GM12878 (cell line): ENCODE measurements at regions not wholly inside any gene's neighbourhood (a gene's known extent, or its start where the extent isn't known, plus 50 kb on each side); places are given as distances from the start of the nearest gene placed in this dataset.

Source experiments
- ATAC-seq: fragments of 200-7000 bp; cut with Tn5 transposase; 3 replicates; pipeline ENCODE4 v1.9.1; 2020; ENCODE audit warnings: mild to moderate bottlenecking, moderate library complexity
- BruUV-seq: library from RNA; stranded (reverse); fragments of 400-500 nt; replicated peaks from 2 replicates; lab custom pipeline; 2021; lab: Mats Ljungman, UMichigan
- CTCF ChIA-PET: fragments of 300-600 bp; sonication (Branson Sonifier 250); formaldehyde crosslinking; extraction: SDS; loops from one replicate; lab custom pipeline; 2021; ENCODE audit warnings: inconsistent platforms; lab: Yijun Ruan, JAX
- POLR2A ChIA-PET: fragments of 350-600 bp; formaldehyde crosslinking; extraction: SDS; loops from one replicate; lab custom pipeline; 2021; ENCODE audit warnings: inconsistent platforms; lab: Charles Lee
- RAD21 ChIA-PET: fragments of 300-600 bp; sonication (Branson Sonifier 250); formaldehyde crosslinking; loops from one replicate; lab custom pipeline; 2023; ENCODE audit warnings: antibody characterized with exemption; ENCODE audit not compliant: unreplicated experiment; lab: Charles Lee
- SMC1A ChIA-PET: fragments of 300-600 bp; sonication (Branson Sonifier 250); formaldehyde crosslinking; loops from one replicate; lab custom pipeline; 2023; ENCODE audit not compliant: unreplicated experiment, uncharacterized antibody; lab: Charles Lee
- DNase-seq: peaks from one replicate; pipeline ENCODE4 v3.0.0-alpha.2; 2011; ENCODE audit warnings: low read depth, low spot score
- FAIRE-seq: peaks from 3 replicates; lab custom pipeline; 2011; peaks lifted over from hg19 to GRCh38; lab: Jason Lieb, UNC
- H2AFZ ChIP-seq: 2 replicates; pipeline ENCODE4 v1.6.0; 2011; ENCODE audit warnings: low read depth, low read length, control low read depth; ENCODE audit not compliant: control insufficient read depth
- H3K27ac ChIP-seq: 2 replicates; pipeline ENCODE4 v1.5.1; 2011; ENCODE audit warnings: control low read depth; ENCODE audit not compliant: control insufficient read depth, insufficient read depth
- H3K27me3 ChIP-seq, 2 experiments: replicated peaks in 1 of 2; 2 replicates each; pipeline versions ENCODE4 v1.6.0 to v1.6.1; 2011; ENCODE audit warnings: low read length in 1 of 2; ENCODE audit not compliant: control insufficient read depth in 2 of 2, insufficient read depth in 2 of 2
- H3K36me3 ChIP-seq, 2 experiments: 2 replicates each; pipeline ENCODE4 v1.5.1; 2011; ENCODE audit warnings: low read length in 1 of 2; ENCODE audit not compliant: control insufficient read depth in 2 of 2, insufficient read depth in 2 of 2
- H3K4me1 ChIP-seq: 2 replicates; pipeline ENCODE4 v1.6.1; 2011; ENCODE audit warnings: mild to moderate bottlenecking, low read length, moderate library complexity, mixed read lengths; ENCODE audit not compliant: control insufficient read depth, insufficient read depth
- H3K4me2 ChIP-seq: 2 replicates; pipeline ENCODE4 v1.6.0; 2011; ENCODE audit warnings: control low read depth; ENCODE audit not compliant: control insufficient read depth, insufficient read depth
- H3K4me3 ChIP-seq: fragments of 200-600 bp; sonication (generic); 2 replicates; pipeline ENCODE4 v1.5.1; 2016
- H3K79me2 ChIP-seq: 2 replicates; pipeline ENCODE4 v1.6.0; 2011; ENCODE audit warnings: low read length; ENCODE audit not compliant: control insufficient read depth, insufficient read depth
- H3K9ac ChIP-seq: 2 replicates; pipeline ENCODE4 v1.8.0; 2011; ENCODE audit warnings: low read length, control low read depth, mixed read lengths; ENCODE audit not compliant: control insufficient read depth, insufficient read depth
- H3K9me3 ChIP-seq: replicated peaks from 3 replicates; pipeline ENCODE4 v1.5.1; 2011; ENCODE audit warnings: mild to moderate bottlenecking, low read length; ENCODE audit not compliant: control insufficient read depth, insufficient read depth
- H4K20me1 ChIP-seq: 2 replicates; pipeline ENCODE4 v1.6.0; 2011; ENCODE audit not compliant: control insufficient read depth, insufficient read depth
- CREM ChIP-seq: IDR thresholded peaks from 2 replicates; pipeline ENCODE4 v1.6.1; 2014; ENCODE audit warnings: antibody characterized with exemption, low read depth
- HDGF ChIP-seq: fragments of 450-650 bp; IDR thresholded peaks from 2 replicates; pipeline ENCODE4 v1.6.1; 2016; ENCODE audit warnings: antibody characterized with exemption
- PBX3 ChIP-seq: IDR thresholded peaks from 2 replicates; pipeline ENCODE4 v1.6.1; 2011; ENCODE audit warnings: mild to moderate bottlenecking, low read depth, low read length, moderate library complexity; ENCODE audit not compliant: insufficient replicate concordance
- in situ Hi-C: fragments of 300-500 bp; cut with MboI; formaldehyde crosslinking; loops from 9 replicates; pipeline ENCODE4 v1.14.3; 2018; ENCODE audit warnings: mixed read lengths
- intact Hi-C: fragments of 100-400 bp; cut with micrococcal nuclease; formaldehyde crosslinking; loops from one replicate; pipeline ENCODE4 v1.14.2; 2022; ENCODE audit not compliant: unreplicated experiment
- TF ChIP-seq, protein P1 (sequence below): fragments of 450-650 bp; IDR thresholded peaks from 2 replicates; pipeline ENCODE4 v1.6.1; 2016; ENCODE audit warnings: mild to moderate bottlenecking, moderate library complexity, borderline replicate concordance
- TF ChIP-seq, protein P2 (sequence below): IDR thresholded peaks from 2 replicates; pipeline ENCODE4 v1.6.1; 2012; ENCODE audit warnings: low read depth, low read length, improper control_type of control experiment
- TF ChIP-seq, protein P3 (sequence below), 3 experiments: IDR thresholded peaks in 2 of 3; conservative IDR thresholded peaks in 1 of 3; 2 replicates each; pipeline ENCODE4 v1.5.1; 2011; ENCODE audit warnings: low read depth in 3 of 3, low read length in 3 of 3, mild to moderate bottlenecking in 3 of 3, control low read depth in 2 of 3, moderate library complexity in 2 of 3, inconsistent platforms in 1 of 3, mixed read lengths in 1 of 3; ENCODE audit not compliant: control insufficient read depth in 2 of 3, insufficient read depth in 1 of 3; ENCODE audit errors: extremely low read depth in 1 of 3

GRCh38 chr17:70388326-70388725, 219.0 kb downstream of the KCNJ2 start:
- H3K4me3 ChIP-seq = no peak overlapping the region
- SMC1A ChIA-PET = no interaction called here
- no peak overlapping the region for H2AFZ ChIP-seq
- no peak overlapping the region for H3K27ac ChIP-seq
- in situ Hi-C loops = no loop called here
- H4K20me1 ChIP-seq = no peaks in the 10 kb centered on the region
- POLR2A ChIA-PET = interaction anchor here (0.6 kb wide), 1 partner anchor 18 kb away, joined by 3 read pairs; no protein-coding TSS in a partner anchor
- no peaks in the 10 kb centered on the region for H3K79me2 ChIP-seq
- no peak overlapping the region for H3K9ac ChIP-seq
- RAD21 ChIA-PET = no interaction called here
- FAIRE-seq = no peak
- TF ChIP-seq CREM (no peak), HDGF (no peak), PBX3 (no peak)
- TF ChIP-seq, protein P1, sequence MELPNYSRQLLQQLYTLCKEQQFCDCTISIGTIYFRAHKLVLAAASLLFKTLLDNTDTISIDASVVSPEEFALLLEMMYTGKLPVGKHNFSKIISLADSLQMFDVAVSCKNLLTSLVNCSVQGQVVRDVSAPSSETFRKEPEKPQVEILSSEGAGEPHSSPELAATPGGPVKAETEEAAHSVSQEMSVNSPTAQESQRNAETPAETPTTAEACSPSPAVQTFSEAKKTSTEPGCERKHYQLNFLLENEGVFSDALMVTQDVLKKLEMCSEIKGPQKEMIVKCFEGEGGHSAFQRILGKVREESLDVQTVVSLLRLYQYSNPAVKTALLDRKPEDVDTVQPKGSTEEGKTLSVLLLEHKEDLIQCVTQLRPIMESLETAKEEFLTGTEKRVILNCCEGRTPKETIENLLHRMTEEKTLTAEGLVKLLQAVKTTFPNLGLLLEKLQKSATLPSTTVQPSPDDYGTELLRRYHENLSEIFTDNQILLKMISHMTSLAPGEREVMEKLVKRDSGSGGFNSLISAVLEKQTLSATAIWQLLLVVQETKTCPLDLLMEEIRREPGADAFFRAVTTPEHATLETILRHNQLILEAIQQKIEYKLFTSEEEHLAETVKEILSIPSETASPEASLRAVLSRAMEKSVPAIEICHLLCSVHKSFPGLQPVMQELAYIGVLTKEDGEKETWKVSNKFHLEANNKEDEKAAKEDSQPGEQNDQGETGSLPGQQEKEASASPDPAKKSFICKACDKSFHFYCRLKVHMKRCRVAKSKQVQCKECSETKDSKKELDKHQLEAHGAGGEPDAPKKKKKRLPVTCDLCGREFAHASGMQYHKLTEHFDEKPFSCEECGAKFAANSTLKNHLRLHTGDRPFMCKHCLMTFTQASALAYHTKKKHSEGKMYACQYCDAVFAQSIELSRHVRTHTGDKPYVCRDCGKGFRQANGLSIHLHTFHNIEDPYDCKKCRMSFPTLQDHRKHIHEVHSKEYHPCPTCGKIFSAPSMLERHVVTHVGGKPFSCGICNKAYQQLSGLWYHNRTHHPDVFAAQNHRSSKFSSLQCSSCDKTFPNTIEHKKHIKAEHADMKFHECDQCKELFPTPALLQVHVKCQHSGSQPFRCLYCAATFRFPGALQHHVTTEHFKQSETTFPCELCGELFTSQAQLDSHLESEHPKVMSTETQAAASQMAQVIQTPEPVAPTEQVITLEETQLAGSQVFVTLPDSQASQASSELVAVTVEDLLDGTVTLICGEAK = no peak
- TF ChIP-seq, protein P2, sequence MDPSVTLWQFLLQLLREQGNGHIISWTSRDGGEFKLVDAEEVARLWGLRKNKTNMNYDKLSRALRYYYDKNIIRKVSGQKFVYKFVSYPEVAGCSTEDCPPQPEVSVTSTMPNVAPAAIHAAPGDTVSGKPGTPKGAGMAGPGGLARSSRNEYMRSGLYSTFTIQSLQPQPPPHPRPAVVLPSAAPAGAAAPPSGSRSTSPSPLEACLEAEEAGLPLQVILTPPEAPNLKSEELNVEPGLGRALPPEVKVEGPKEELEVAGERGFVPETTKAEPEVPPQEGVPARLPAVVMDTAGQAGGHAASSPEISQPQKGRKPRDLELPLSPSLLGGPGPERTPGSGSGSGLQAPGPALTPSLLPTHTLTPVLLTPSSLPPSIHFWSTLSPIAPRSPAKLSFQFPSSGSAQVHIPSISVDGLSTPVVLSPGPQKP = no peak
- TF ChIP-seq, protein P3, sequence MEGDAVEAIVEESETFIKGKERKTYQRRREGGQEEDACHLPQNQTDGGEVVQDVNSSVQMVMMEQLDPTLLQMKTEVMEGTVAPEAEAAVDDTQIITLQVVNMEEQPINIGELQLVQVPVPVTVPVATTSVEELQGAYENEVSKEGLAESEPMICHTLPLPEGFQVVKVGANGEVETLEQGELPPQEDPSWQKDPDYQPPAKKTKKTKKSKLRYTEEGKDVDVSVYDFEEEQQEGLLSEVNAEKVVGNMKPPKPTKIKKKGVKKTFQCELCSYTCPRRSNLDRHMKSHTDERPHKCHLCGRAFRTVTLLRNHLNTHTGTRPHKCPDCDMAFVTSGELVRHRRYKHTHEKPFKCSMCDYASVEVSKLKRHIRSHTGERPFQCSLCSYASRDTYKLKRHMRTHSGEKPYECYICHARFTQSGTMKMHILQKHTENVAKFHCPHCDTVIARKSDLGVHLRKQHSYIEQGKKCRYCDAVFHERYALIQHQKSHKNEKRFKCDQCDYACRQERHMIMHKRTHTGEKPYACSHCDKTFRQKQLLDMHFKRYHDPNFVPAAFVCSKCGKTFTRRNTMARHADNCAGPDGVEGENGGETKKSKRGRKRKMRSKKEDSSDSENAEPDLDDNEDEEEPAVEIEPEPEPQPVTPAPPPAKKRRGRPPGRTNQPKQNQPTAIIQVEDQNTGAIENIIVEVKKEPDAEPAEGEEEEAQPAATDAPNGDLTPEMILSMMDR (IDR thresholded peaks at IDR 0.05 in 2 of 3, conservative IDR thresholded peaks at IDR 0.05 in 1 of 3; ENCODE audit: control insufficient read depth in 2 of 3, extremely low read depth in 1 of 3, insufficient read depth in 1 of 3, low read depth in 3 of 3, low read length in 3 of 3) = no peak
- TF ChIP-seq, all 136 proteins: peak for 0
- Histone ChIP-seq H3K27me3 (no peaks in the 10 kb centered on the region), H3K36me3 (no peaks in the 10 kb centered on the region), H3K9me3 (no peaks in the 10 kb centered on the region), H3K4me2 (no peak overlapping the region), H3K4me1 (no peaks in the 10 kb centered on the region)
- CTCF ChIA-PET = no interaction called here
- DNase-seq (no peak), ATAC-seq (no peak)
- BruUV-seq = no TSS peak
- intact Hi-C loops = no loop called here
